Testis (tissue), 2 donors: ENCODE measurements at regions not wholly inside any gene's neighbourhood (a gene's known extent, or its start where the extent isn't known, plus 50 kb on each side); places are given as distances from the start of the nearest gene placed in this dataset.

ENCODE experiments used
- CTCF ChIP-seq, 3 experiments: fragments of 450-650 bp in 2 of 3; fragments of 200-600 bp in 1 of 3; sonication (generic) in 1 of 3; IDR thresholded peaks; one replicate each; pipeline ENCODE4 v1.5.1; 2016 to 2019; ENCODE audit warnings: antibody characterized with exemption in 3 of 3, mild to moderate bottlenecking in 2 of 3, moderate library complexity in 1 of 3
- POLR2A ChIP-seq: fragments of 450-650 bp; IDR thresholded peaks from one replicate; pipeline ENCODE4 v1.6.1; 2017; ENCODE audit warnings: antibody characterized with exemption, mild to moderate bottlenecking, moderate library complexity

GRCh38 chr12:114981036-114981435 is 297.1 kb upstream of the TBX3 start:
- TF ChIP-seq POLR2A (no peak), CTCF (IDR thresholded peaks at IDR 0.05) (no peak)
